GM10266 (cell line): ENCODE measurements at regions not wholly inside any gene's neighbourhood (a gene's known extent, or its start where the extent isn't known, plus 50 kb on each side); places are given as distances from the start of the nearest gene placed in this dataset.

Source experiments
- DNase-seq: peaks from one replicate; pipeline ENCODE4 v3.0.0; 2012; ENCODE audit errors: extremely low spot score
- CTCF ChIP-seq: IDR thresholded peaks from 2 replicates; pipeline ENCODE4 v1.5.1; 2012; ENCODE audit warnings: mild to moderate bottlenecking, low read depth; ENCODE audit not compliant: control insufficient read depth, insufficient read depth; ENCODE audit errors: missing control alignments

GRCh38 chr13:90108547-90108946, 1238.9 kb upstream of the MIR17HG start:
- DNase-seq, result no peak
- TF ChIP-seq CTCF, result no peak

DNA sequence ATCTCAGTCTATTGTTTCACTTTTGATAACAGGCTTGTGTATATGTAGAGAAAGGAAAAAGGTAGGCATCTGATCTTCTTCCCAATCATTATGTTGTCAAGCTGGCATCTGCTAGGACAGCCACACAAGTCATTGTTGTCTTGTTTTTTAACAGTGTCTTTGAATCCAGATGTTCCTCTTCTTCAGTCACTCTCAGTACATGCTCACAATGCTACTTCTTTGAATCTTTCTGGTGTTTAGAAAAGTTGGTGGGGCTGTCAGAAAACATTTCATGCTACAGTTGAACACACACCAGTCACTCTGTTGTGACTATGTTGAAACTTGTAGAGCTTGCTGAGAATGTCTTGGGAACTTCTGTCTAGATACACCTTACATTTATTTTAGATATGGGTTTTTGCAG, 1231.4 kb upstream of the MIR17HG start:
- DNase-seq, result no peak
- TF ChIP-seq CTCF, result no peak

GRCh38 chr13:90118467-90119071, 1228.9 kb upstream of the MIR17HG start:
- DNase-seq, result no peak
- no peak for TF ChIP-seq CTCF

GRCh38 chr13:90120026-90120425, 1227.5 kb upstream of the MIR17HG start:
- no peak for TF ChIP-seq CTCF
- DNase-seq, result no peak

GRCh38 chr13:90121784-90122183, 1225.7 kb upstream of the MIR17HG start:
- no peak for TF ChIP-seq CTCF
- DNase-seq, result no peak

GRCh38 chr13:90122531-90122930, 1225.0 kb upstream of the MIR17HG start:
- no peak for TF ChIP-seq CTCF
- DNase-seq, result no peak

DNA sequence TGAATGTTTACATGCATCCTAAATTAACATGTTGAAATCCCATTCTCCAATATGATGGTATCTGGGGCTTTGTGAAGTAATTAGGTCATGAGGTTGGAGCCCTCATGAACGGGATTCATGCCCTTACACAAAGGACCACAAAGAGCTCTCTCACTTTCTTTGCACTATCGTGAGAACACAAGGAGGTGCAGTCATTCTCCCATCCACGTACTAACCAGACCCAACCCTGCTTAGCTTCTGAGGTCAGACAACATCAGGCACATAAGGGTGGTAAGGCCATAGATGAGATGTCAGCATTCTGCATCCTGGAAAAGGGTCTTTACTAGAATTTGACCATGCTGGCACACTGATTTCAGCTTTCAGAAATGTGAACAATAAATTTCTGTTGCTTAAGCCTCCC, 1211.9 kb upstream of the MIR17HG start:
- TF ChIP-seq CTCF, result no peak
- no peak for DNase-seq
